ENCODE measurements at regions not wholly inside any gene's neighbourhood (a gene's known extent, or its start where the extent isn't known, plus 50 kb on each side); places are given as distances from the start of the nearest gene placed in this dataset.
"Not testable (repeated sequence)": the region's sequence is repeated elsewhere in the genome, so short reads cannot be mapped to it uniquely, and the experiment has no call there.

DNA sequence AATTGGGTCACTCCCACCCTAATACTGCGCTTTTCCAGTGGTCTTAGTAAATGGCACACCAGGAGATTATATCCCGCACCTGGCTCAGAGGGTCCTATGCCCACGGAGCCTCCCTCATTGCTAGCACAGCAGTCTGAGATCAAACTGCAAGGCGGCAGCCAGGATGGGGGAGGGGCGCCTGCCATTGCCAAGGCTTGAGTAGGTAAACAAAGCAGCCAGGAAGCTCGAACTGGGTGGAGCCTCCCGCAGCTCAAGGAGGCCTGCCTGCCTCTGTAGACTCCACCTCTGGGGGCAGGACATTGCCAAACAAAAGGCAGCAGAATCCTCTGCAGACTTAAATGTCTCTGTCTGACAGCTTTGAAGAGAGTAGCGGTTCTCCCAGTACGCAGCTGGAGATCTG is 52.4 kb upstream of the PMPCB start:
- intact Hi-C loops (cut with DNase I); H3K4me3 ChIP-seq; H3K27me3 ChIP-seq; DNase-seq; ATAC-seq; H3K36me3 ChIP-seq; H3K4me1 ChIP-seq; H3K27ac ChIP-seq: not testable (repeated sequence)
- H3K9me3 ChIP-seq: peaks cover 0 to 29% (median 0%) of the 10 kb centered on the region in 11 donors
- 88 to 93% methylated on average over 9 of the region's 9 CpGs for WGBS, 2 donors

DNA sequence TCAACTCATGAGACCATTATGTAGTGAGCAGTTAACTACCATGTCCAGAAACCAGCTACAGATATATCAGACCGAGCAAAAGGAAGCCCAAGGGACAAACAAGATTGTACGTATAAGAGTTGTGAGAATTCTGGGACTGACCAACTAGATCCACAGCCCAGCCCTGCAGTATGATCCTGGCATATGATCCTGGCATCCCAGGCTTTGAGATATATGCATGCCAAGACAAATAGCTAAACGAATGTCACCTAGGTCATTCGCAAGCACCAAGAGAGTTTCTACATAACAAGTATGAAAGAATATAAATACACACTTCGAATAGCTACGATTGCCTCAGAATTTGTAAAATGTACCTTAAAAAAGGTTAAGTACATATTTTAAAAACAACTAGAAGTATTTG is 56.4 kb upstream of the PMPCB start:
- Histone ChIP-seq H3K9me3 (peaks cover 0 to 15% (median 0%) of the 10 kb centered on the region in 11 donors), H3K27ac (peak overlapping the region in 4 of 10 donors; percentile 3 to 52 (median 20)), H3K27me3 (no peaks in the 10 kb centered on the region), H3K36me3 (no peaks in the 10 kb centered on the region), H3K4me1 (no peaks in the 10 kb centered on the region), H3K4me3 (no peak overlapping the region)
- DNase-seq: no peak
- no peak for TF ChIP-seq CTCF (IDR thresholded peaks at IDR 0.05)
- 29 to 44% methylated on average over 6 of the region's 6 CpGs for WGBS, 2 donors
- intact Hi-C loops (cut with DNase I): no loop called here
- ATAC-seq: no peak

- intact Hi-C loops (cut with DNase I); H3K36me3 ChIP-seq; H3K4me1 ChIP-seq; ATAC-seq; DNase-seq; H3K27ac ChIP-seq; H3K9me3 ChIP-seq; H3K27me3 ChIP-seq; H3K4me3 ChIP-seq: not testable (repeated sequence)
- WGBS, 2 donors: 90 to 92% methylated on average over 3 of the region's 4 CpGs
Observed at GRCh38 chr7:103235824-103236223, 61.4 kb upstream of the PMPCB start.

- H3K9me3 ChIP-seq; H3K4me1 ChIP-seq; H3K36me3 ChIP-seq; DNase-seq; H3K4me3 ChIP-seq; intact Hi-C loops (cut with DNase I); H3K27me3 ChIP-seq; H3K27ac ChIP-seq: not testable (repeated sequence)
- peak in 1 of 8 donors; percentile 14 for ATAC-seq
- 90 to 96% methylated on average over 2 of the region's 2 CpGs for WGBS, 2 donors
Observed at GRCh38 chr7:103234877-103235276, 62.4 kb upstream of the PMPCB start.

DNA sequence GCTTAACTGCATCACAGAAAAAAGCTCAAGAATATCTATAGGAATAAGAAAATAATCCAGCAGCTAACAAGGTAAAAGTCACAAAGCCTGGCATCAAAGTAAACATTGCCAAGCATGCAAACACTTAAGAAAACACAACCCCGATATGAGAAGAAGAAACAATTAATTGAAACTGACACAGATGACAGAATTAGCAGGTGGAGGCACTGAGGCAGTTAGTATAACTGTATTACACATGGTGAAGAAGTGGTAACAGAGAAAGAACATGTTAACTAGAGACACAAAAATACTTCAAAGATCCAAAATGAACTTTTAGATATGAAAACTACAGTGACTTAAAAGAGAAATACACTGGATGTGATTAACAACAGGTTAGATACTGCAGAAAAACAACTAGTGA is 69.4 kb upstream of the PMPCB start:
- DNase-seq; ATAC-seq; H3K27me3 ChIP-seq; H3K4me3 ChIP-seq; H3K36me3 ChIP-seq; intact Hi-C loops (cut with DNase I); H3K9me3 ChIP-seq; H3K27ac ChIP-seq; H3K4me1 ChIP-seq: not testable (repeated sequence)
- WGBS, 2 donors: 78 to 81% methylated on average over 1 of the region's 1 CpG

- 75 to 88% methylated on average over 1 of the region's 1 CpG for WGBS, 2 donors
- DNase-seq; H3K4me3 ChIP-seq; H3K9me3 ChIP-seq; ATAC-seq; H3K4me1 ChIP-seq; intact Hi-C loops (cut with DNase I); H3K36me3 ChIP-seq; H3K27me3 ChIP-seq; H3K27ac ChIP-seq: not testable (repeated sequence)
Observed at GRCh38 chr7:103225798-103226197, 71.4 kb upstream of the PMPCB start.

- H3K4me3 ChIP-seq; ATAC-seq; DNase-seq; H3K27ac ChIP-seq; H3K27me3 ChIP-seq; intact Hi-C loops (cut with DNase I); H3K36me3 ChIP-seq; H3K9me3 ChIP-seq; H3K4me1 ChIP-seq: not testable (repeated sequence)
- WGBS, 2 donors: 89 to 93% methylated on average over 3 of the region's 3 CpGs
Observed at GRCh38 chr7:103223065-103223464, 74.2 kb upstream of the NAPEPLD start.

DNA sequence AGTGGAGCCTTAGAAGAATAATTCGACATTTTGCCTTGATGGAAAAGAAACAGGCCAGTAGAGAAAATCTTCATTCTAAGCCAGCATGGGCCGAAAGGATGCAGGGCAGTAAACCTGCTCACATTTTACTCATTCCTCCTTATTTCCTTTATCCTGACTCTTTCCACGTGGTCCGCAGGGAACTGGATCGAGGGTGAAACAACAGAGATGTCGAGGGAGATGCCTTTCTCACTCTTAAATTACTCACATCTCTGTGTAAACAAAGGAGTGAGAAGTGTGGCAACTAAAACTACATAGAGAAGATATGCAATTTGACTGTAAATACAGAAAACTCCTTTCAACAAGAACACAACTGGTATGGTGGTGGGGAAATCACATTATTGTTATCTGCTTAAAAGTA is 62.1 kb upstream of the NAPEPLD start:
- H3K4me1 ChIP-seq; H3K9me3 ChIP-seq; H3K27me3 ChIP-seq; H3K36me3 ChIP-seq; DNase-seq; intact Hi-C loops (cut with DNase I); H3K4me3 ChIP-seq; H3K27ac ChIP-seq; ATAC-seq: not testable (repeated sequence)
- WGBS, 2 donors: 50 to 52% methylated on average over 6 of the region's 6 CpGs

DNA sequence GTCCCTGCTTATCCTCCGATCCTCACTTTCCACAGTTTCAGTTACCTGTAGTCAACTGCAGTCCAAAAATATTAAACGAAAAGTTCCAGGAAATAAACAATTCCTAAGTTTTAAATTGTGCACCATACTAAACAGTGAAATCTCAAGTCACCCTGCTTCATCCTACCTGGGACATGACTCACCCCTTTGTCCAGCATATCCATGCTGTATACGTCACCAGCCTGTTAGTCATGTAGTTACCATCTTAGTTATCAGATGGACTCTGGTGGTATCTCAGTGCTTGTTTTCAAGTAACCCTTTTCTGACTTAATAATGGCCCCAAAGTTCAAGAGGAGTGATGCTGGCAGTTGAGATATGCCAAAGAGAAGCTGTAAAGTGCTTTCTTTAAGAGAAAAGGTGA is 50.3 kb upstream of the NAPEPLD start:
- DNase-seq; H3K27me3 ChIP-seq; H3K4me1 ChIP-seq; H3K4me3 ChIP-seq; H3K9me3 ChIP-seq; H3K36me3 ChIP-seq; intact Hi-C loops (cut with DNase I); ATAC-seq; H3K27ac ChIP-seq: not testable (repeated sequence)
- WGBS, 2 donors: 82 to 85% methylated on average over 3 of the region's 3 CpGs
